ENCODE measurements at regions not wholly inside any gene's neighbourhood (a gene's known extent, or its start where the extent isn't known, plus 50 kb on each side); places are given as distances from the start of the nearest gene placed in this dataset.

DNA sequence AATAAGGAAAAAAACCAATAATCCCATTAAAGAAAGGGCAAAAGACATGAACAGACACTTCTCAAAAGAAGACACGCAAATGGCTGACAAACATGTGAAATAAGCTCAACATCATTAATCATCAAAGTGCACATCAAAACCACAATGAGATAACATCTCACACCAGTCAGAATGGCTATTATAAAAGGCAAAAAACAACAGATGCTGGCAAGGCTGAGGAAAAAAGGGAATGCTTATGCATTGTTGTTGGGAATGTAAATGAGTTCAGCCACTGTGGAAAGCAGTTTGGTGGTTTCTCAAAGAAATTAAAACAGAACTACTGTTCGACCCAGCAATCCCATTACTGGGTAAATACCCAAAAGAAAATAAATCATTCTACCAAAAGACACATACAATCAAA is 285.6 kb downstream of the NR4A2 start:
- intact Hi-C loops (cut with micrococcal nuclease) = no loop called here
- ChIA-PET CTCF (no interaction called here), POLR2A (no interaction called here)
- ATAC-seq (ENCODE audit: low read depth) = no peak
- Mint-ChIP-seq H3K4me1 (no peaks in the 10 kb centered on the region), H3K4me3 (no peak overlapping the region), H3K27me3 (no peaks in the 10 kb centered on the region), H3K9me3 (no peaks in the 10 kb centered on the region), H3K27ac (no peak overlapping the region), H3K36me3 (ENCODE audit: low read depth) (no peaks in the 10 kb centered on the region)
- TF ChIP-seq, protein P1, sequence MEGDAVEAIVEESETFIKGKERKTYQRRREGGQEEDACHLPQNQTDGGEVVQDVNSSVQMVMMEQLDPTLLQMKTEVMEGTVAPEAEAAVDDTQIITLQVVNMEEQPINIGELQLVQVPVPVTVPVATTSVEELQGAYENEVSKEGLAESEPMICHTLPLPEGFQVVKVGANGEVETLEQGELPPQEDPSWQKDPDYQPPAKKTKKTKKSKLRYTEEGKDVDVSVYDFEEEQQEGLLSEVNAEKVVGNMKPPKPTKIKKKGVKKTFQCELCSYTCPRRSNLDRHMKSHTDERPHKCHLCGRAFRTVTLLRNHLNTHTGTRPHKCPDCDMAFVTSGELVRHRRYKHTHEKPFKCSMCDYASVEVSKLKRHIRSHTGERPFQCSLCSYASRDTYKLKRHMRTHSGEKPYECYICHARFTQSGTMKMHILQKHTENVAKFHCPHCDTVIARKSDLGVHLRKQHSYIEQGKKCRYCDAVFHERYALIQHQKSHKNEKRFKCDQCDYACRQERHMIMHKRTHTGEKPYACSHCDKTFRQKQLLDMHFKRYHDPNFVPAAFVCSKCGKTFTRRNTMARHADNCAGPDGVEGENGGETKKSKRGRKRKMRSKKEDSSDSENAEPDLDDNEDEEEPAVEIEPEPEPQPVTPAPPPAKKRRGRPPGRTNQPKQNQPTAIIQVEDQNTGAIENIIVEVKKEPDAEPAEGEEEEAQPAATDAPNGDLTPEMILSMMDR (IDR thresholded peaks at IDR 0.05) = no peak
- no peak for DNase-seq

DNA sequence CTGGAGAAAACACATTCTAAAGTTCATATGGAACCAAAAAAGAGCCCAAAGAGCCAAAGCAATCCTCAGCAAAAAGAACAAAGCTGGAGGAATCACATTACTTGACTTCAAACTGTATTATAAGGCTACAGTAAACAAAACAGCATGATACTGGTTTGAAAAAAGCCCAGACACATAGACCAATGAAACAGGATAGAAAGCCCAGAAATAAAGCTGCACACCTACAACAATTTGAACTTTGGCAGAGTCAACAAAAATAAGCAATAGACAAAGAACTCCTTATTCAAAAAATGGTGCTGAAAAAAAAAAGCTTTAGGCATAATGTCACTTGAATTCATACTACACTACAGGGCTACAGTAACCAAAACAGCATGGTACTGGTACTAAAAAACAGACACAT is 289.6 kb downstream of the NR4A2 start:
- CTCF ChIA-PET = no interaction called here
- intact Hi-C loops (cut with micrococcal nuclease) = no loop called here
- DNase-seq (no peak), ATAC-seq (ENCODE audit: low read depth) (no peak)
- no peaks in the 10 kb centered on the region for H3K4me1 Mint-ChIP-seq
- H3K36me3 Mint-ChIP-seq (ENCODE audit: low read depth) = no peaks in the 10 kb centered on the region
- H3K4me3 Mint-ChIP-seq = no peak overlapping the region
- POLR2A ChIA-PET = no interaction called here
- no peak overlapping the region for H3K27ac Mint-ChIP-seq
- no peaks in the 10 kb centered on the region for H3K9me3 Mint-ChIP-seq
- TF ChIP-seq, protein P1 (IDR thresholded peaks at IDR 0.05) = no peak
- H3K27me3 Mint-ChIP-seq = no peaks in the 10 kb centered on the region

DNA sequence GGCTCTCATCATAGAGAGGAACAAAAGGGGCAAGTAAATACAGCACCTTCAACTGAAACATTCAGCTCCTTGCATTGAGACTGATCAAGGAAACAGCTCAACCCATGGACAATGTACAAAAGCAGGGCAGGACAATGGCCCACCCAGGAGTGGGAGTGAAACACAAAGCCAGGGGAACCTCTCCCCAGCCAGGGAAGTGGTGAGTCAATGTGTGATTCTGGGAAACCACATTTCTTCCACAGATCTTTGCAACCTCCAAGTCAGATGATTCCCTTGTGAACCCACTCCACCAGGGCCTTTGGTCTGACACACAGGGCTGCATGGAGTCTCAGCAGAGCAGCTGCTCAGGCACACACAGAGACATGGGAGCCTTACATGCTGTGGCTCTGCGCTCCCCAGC is 294.5 kb downstream of the NR4A2 start:
- ATAC-seq (ENCODE audit: low read depth) (no peak), DNase-seq (no peak)
- H3K36me3 Mint-ChIP-seq (ENCODE audit: low read depth) = no peaks in the 10 kb centered on the region
- CTCF ChIA-PET = no interaction called here
- H3K27me3 Mint-ChIP-seq = no peaks in the 10 kb centered on the region
- TF ChIP-seq, protein P1 (IDR thresholded peaks at IDR 0.05) = no peak
- H3K9me3 Mint-ChIP-seq = no peaks in the 10 kb centered on the region
- intact Hi-C loops (cut with micrococcal nuclease) = no loop called here
- POLR2A ChIA-PET = no interaction called here
- no peaks in the 10 kb centered on the region for H3K4me1 Mint-ChIP-seq
- H3K4me3 Mint-ChIP-seq = no peak overlapping the region
- no peak overlapping the region for H3K27ac Mint-ChIP-seq

DNA sequence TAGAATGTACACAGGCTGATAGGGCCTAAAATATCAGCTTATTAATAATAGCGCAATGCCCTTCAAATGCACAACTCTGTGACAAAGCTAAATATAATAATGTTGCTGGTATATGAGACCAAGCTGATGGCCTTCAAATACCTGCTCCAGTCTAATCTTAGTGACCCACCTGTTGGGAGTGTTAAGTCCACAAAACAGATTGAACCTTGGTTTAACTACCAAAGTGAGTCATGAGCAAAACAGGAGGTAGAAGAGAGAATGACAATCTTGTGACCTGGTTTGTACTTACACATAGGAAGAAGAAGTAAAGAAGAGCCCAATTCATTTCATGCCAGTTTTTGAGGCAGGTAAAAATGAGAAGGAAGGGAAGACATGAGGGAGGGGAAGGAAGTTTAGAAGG is 295.0 kb downstream of the NR4A2 start:
- H3K4me1 Mint-ChIP-seq = no peaks in the 10 kb centered on the region
- ATAC-seq (ENCODE audit: low read depth) = no peak
- TF ChIP-seq, protein P1 (IDR thresholded peaks at IDR 0.05) = no peak
- H3K27me3 Mint-ChIP-seq = no peaks in the 10 kb centered on the region
- DNase-seq = no peak
- ChIA-PET POLR2A (no interaction called here), CTCF (no interaction called here)
- H3K27ac Mint-ChIP-seq = no peak overlapping the region
- H3K4me3 Mint-ChIP-seq = no peak overlapping the region
- intact Hi-C loops (cut with micrococcal nuclease) = no loop called here
- no peaks in the 10 kb centered on the region for H3K36me3 Mint-ChIP-seq (ENCODE audit: low read depth)
- H3K9me3 Mint-ChIP-seq = no peaks in the 10 kb centered on the region

DNA sequence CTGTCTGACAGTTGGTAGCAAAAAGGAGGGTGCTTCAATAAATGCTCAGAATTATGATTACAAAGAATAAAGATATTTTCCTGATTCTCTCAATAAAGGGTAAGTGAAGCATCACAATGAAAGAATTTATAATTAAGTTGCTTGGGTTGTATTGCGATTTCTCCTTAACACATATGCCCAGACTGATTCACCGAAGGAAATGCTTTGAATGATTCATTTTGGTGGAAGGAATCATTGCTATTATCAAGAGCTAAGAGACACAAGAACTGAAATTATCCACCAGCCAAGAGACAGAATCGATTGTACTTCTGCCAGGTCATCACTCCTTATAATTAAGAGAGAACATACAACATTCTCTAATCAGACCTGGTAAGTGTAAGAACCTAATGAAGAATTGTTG is 301.4 kb downstream of the NR4A2 start:
- intact Hi-C loops (cut with micrococcal nuclease) = no loop called here
- H3K27ac Mint-ChIP-seq = no peak overlapping the region
- H3K4me1 Mint-ChIP-seq = no peaks in the 10 kb centered on the region
- no peak for DNase-seq
- H3K27me3 Mint-ChIP-seq = peaks cover 2% of the 10 kb centered on the region
- ChIA-PET POLR2A (no interaction called here), CTCF (no interaction called here)
- H3K9me3 Mint-ChIP-seq = no peaks in the 10 kb centered on the region
- TF ChIP-seq, protein P1 (IDR thresholded peaks at IDR 0.05) = no peak
- H3K36me3 Mint-ChIP-seq (ENCODE audit: low read depth) = no peaks in the 10 kb centered on the region
- ATAC-seq (ENCODE audit: low read depth) = no peak
- H3K4me3 Mint-ChIP-seq = no peak overlapping the region

Measured in activated B cell treated with CpG ODN at 0.5 μM for 24 hours (primary cell).